Endodermal cell (in vitro differentiated cells): ENCODE measurements at regions not wholly inside any gene's neighbourhood (a gene's known extent, or its start where the extent isn't known, plus 50 kb on each side); places are given as distances from the start of the nearest gene placed in this dataset.

Experiments
- DNase-seq: peaks from one replicate; pipeline ENCODE4 v3.0.0-alpha.2; 2017
- H3K27ac ChIP-seq: 2 replicates; pipeline ENCODE4 v1.5.1; 2013; ENCODE audit warnings: mild to moderate bottlenecking, low read depth, low read length, moderate library complexity
- H3K27me3 ChIP-seq: 2 replicates; pipeline ENCODE4 v1.6.1; 2013; ENCODE audit warnings: mild to moderate bottlenecking, low read length, moderate library complexity; ENCODE audit not compliant: insufficient read depth, control insufficient read depth, poor library complexity, severe bottlenecking
- H3K36me3 ChIP-seq: 2 replicates; pipeline ENCODE4 v1.7.0; 2013; ENCODE audit warnings: mild to moderate bottlenecking, low read length, moderate library complexity; ENCODE audit not compliant: control insufficient read depth, insufficient read depth
- H3K4me1 ChIP-seq: one replicate; pipeline ENCODE4 v1.7.0; 2013; ENCODE audit warnings: low read length; ENCODE audit not compliant: control insufficient read depth, insufficient read depth
- H3K4me3 ChIP-seq: 2 replicates; pipeline ENCODE4 v1.5.1; 2013; ENCODE audit warnings: mild to moderate bottlenecking, low read length, moderate library complexity
- H3K9ac ChIP-seq: 2 replicates; pipeline ENCODE4 v1.6.1; 2013; ENCODE audit warnings: mild to moderate bottlenecking, low read length, moderate library complexity; ENCODE audit not compliant: poor library complexity, severe bottlenecking; ENCODE audit errors: extremely low read depth
- H3K9me3 ChIP-seq: 2 replicates; pipeline ENCODE4 v1.6.1; 2013; ENCODE audit warnings: mild to moderate bottlenecking, low read length, moderate library complexity; ENCODE audit not compliant: control insufficient read depth
- H3K27ac Mint-ChIP-seq: 2 replicates; pipeline ENCODE4 v1.8.0; 2020; ENCODE audit warnings: mixed read lengths
- H3K27me3 Mint-ChIP-seq: 2 replicates; pipeline ENCODE4 v1.8.0; 2021; ENCODE audit warnings: mild to moderate bottlenecking, mixed read lengths; ENCODE audit not compliant: insufficient read depth
- H3K36me3 Mint-ChIP-seq: 2 replicates; pipeline ENCODE4 v1.8.0; 2020; ENCODE audit warnings: low read depth, mixed read lengths
- H3K4me1 Mint-ChIP-seq: 2 replicates; pipeline ENCODE4 v1.8.0; 2020; ENCODE audit warnings: mixed read lengths
- H3K4me3 Mint-ChIP-seq: 2 replicates; pipeline ENCODE4 v1.8.0; 2020; ENCODE audit warnings: mild to moderate bottlenecking, moderate library complexity, mixed read lengths
- H3K9me3 Mint-ChIP-seq: 2 replicates; pipeline ENCODE4 v1.8.0; 2020; ENCODE audit warnings: mild to moderate bottlenecking, mixed read lengths
- WGBS, 2 experiments: methylation state at CpG; one replicate each; pipeline versions ENCODE4 v1.1.5 to v1.1.7; 2013; ENCODE audit warnings: missing lambda C conversion rate in 2 of 2, mixed read lengths in 1 of 2; ENCODE audit not compliant: insufficient coverage in 1 of 2, insufficient read length in 1 of 2; 5-methylcytosine and 5-hydroxymethylcytosine counted together
- TF ChIP-seq, protein P1 (sequence below): fragments of 200-600 bp; sonication (generic); conservative IDR thresholded peaks from 2 replicates; pipeline ENCODE4 v1.5.0; 2021; ENCODE audit warnings: antibody characterized with exemption, mild to moderate bottlenecking

- Mint-ChIP-seq H3K9me3 (peaks cover 18% of the 10 kb centered on the region), H3K4me3 (no peak overlapping the region), H3K36me3 (no peaks in the 10 kb centered on the region), H3K4me1 (no peaks in the 10 kb centered on the region), H3K27ac (no peak overlapping the region), H3K27me3 (no peaks in the 10 kb centered on the region)
- Histone ChIP-seq H3K9me3 (no peaks in the 10 kb centered on the region), H3K27ac (no peak overlapping the region), H3K36me3 (no peaks in the 10 kb centered on the region), H3K4me3 (no peak overlapping the region), H3K27me3 (no peaks in the 10 kb centered on the region), H3K4me1 (no peaks in the 10 kb centered on the region), H3K9ac (no peak overlapping the region)
- no peak for DNase-seq
- TF ChIP-seq, protein P1, sequence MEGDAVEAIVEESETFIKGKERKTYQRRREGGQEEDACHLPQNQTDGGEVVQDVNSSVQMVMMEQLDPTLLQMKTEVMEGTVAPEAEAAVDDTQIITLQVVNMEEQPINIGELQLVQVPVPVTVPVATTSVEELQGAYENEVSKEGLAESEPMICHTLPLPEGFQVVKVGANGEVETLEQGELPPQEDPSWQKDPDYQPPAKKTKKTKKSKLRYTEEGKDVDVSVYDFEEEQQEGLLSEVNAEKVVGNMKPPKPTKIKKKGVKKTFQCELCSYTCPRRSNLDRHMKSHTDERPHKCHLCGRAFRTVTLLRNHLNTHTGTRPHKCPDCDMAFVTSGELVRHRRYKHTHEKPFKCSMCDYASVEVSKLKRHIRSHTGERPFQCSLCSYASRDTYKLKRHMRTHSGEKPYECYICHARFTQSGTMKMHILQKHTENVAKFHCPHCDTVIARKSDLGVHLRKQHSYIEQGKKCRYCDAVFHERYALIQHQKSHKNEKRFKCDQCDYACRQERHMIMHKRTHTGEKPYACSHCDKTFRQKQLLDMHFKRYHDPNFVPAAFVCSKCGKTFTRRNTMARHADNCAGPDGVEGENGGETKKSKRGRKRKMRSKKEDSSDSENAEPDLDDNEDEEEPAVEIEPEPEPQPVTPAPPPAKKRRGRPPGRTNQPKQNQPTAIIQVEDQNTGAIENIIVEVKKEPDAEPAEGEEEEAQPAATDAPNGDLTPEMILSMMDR, result no peak
- WGBS, 2 experiments, result 86 to 100% methylated on average over 1 to 2 of the region's 2 CpGs
Measured at GRCh38 chr18:68244786-68245185, 470.1 kb downstream of the TMX3 start.

DNA sequence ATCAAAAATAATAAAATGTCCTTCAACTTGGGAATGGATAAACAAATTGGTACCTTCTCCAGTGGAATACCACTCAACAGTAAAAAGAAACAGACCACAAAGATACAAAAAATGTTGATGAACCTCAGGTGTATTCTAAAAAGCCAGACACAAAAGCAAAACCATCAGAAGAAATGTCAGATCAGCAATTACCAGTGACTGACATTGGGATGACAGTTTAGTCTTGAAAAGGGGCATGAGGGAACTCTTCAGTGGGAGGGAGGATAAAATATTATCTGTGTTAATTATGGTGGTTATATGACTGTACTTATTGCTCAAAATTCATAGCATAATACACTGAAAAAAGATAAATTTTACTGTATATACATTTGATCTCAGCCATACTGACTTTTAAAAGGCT, 473.0 kb downstream of the TMX3 start:
- Histone ChIP-seq H3K27me3 (no peaks in the 10 kb centered on the region), H3K27ac (no peak overlapping the region), H3K4me1 (no peaks in the 10 kb centered on the region), H3K9me3 (no peaks in the 10 kb centered on the region), H3K9ac (no peak overlapping the region), H3K36me3 (no peaks in the 10 kb centered on the region), H3K4me3 (no peak overlapping the region)
- no peaks in the 10 kb centered on the region for H3K9me3 Mint-ChIP-seq
- no peaks in the 10 kb centered on the region for H3K27me3 Mint-ChIP-seq
- no peaks in the 10 kb centered on the region for H3K36me3 Mint-ChIP-seq
- no peak for DNase-seq
- H3K4me3 Mint-ChIP-seq, result no peak overlapping the region
- no peak overlapping the region for H3K27ac Mint-ChIP-seq
- TF ChIP-seq, protein P1, result no peak
- H3K4me1 Mint-ChIP-seq, result no peaks in the 10 kb centered on the region

GRCh38 chr18:68234676-68235075, 480.2 kb downstream of the TMX3 start:
- H3K27me3 Mint-ChIP-seq, result no peaks in the 10 kb centered on the region
- Histone ChIP-seq H3K4me1 (no peaks in the 10 kb centered on the region), H3K27me3 (no peaks in the 10 kb centered on the region), H3K9me3 (no peaks in the 10 kb centered on the region), H3K27ac (no peak overlapping the region), H3K4me3 (no peak overlapping the region), H3K9ac (no peak overlapping the region), H3K36me3 (no peaks in the 10 kb centered on the region)
- DNase-seq, result no peak
- no peaks in the 10 kb centered on the region for H3K9me3 Mint-ChIP-seq
- H3K36me3 Mint-ChIP-seq, result no peaks in the 10 kb centered on the region
- no peak overlapping the region for H3K27ac Mint-ChIP-seq
- no peaks in the 10 kb centered on the region for H3K4me1 Mint-ChIP-seq
- no peak overlapping the region for H3K4me3 Mint-ChIP-seq
- TF ChIP-seq, protein P1, result no peak
- WGBS, 2 experiments, result 41 to 56% methylated on average over 2 of the region's 2 CpGs
